HCT116 (cell line): ENCODE measurements at regions not wholly inside any gene's neighbourhood (a gene's known extent, or its start where the extent isn't known, plus 50 kb on each side); places are given as distances from the start of the nearest gene placed in this dataset.

ENCODE experiments used
- ATAC-seq: fragments of 200-7000 bp; cut with Tn5 transposase; 2 replicates; pipeline ENCODE4 v1.9.1; 2020; ENCODE audit warnings: mild to moderate bottlenecking, moderate library complexity
- BruUV-seq: library from RNA; stranded (reverse); fragments of 400-500 nt; replicated peaks from 2 replicates; lab custom pipeline; 2021; lab: Mats Ljungman, UMichigan
- CTCF ChIA-PET: fragments of 300-600 bp; sonication (Branson Sonifier 250); formaldehyde crosslinking; loops from one replicate; lab custom pipeline; 2021; ENCODE audit warnings: antibody characterized with exemption; lab: Charles Lee
- POLR2A ChIA-PET: fragments of 300-600, 350-600 bp; sonication (Branson Sonifier 250); formaldehyde crosslinking; loops from one replicate; lab custom pipeline; 2021; ENCODE audit warnings: antibody characterized with exemption; lab: Charles Lee
- RAD21 ChIA-PET, 2 experiments: fragments of 300-600 bp; sonication (Branson Sonifier 250); formaldehyde crosslinking; loops; one replicate each; lab custom pipeline; 2023; ENCODE audit warnings: low total read pairs in 2 of 2; ENCODE audit not compliant: uncharacterized antibody in 2 of 2, unreplicated experiment in 2 of 2, low non-redundant PET in 1 of 2; lab: Charles Lee
- DNase-seq: peaks from one replicate; pipeline ENCODE4 v3.0.0-alpha.2; 2010; ENCODE audit warnings: low read depth, low spot score
- H2AFZ ChIP-seq: fragments of 200-600 bp; shearing (Covaris generic), sonication (generic); 2 replicates; pipeline ENCODE4 v1.6.1; 2017; ENCODE audit warnings: low read depth, mixed run types, mixed read lengths, antibody characterized with exemption, low read length; ENCODE audit not compliant: poor library complexity, severe bottlenecking
- H3K27ac ChIP-seq: 2 replicates; pipeline ENCODE4 v1.5.1; 2012; ENCODE audit warnings: low read depth, low read length
- H3K27me3 ChIP-seq: fragments of 200-600 bp; sonication (generic); 2 replicates; pipeline ENCODE4 v1.6.1; 2016; ENCODE audit warnings: mixed run types, low read length, mixed read lengths; ENCODE audit not compliant: insufficient read depth
- H3K36me3 ChIP-seq, 2 experiments: fragments of 200-500 bp in 1 of 2; fragments of 200-600 bp in 1 of 2; sonication (Bioruptor generic) in 1 of 2; sonication (generic) in 1 of 2; 2 replicates each; pipeline versions ENCODE4 v1.5.1 to v1.6.1; 2014 to 2016; ENCODE audit warnings: low read length in 2 of 2, inconsistent platforms in 1 of 2, mixed read lengths in 1 of 2, mixed run types in 1 of 2; ENCODE audit not compliant: insufficient read depth in 2 of 2, control insufficient read depth in 1 of 2
- H3K4me1 ChIP-seq, 2 experiments: fragments of 200-600 bp in 1 of 2; sonication (generic) in 1 of 2; 2 replicates each; pipeline versions ENCODE4 v1.5.1 to v1.6.1; 2012 to 2017; ENCODE audit warnings: low read length in 2 of 2, inconsistent platforms in 1 of 2, mild to moderate bottlenecking in 1 of 2, mixed read lengths in 1 of 2, mixed run types in 1 of 2, moderate library complexity in 1 of 2; ENCODE audit not compliant: insufficient read depth in 2 of 2, control insufficient read depth in 1 of 2
- H3K4me2 ChIP-seq: fragments of 200-600 bp; sonication (generic); 2 replicates; pipeline ENCODE4 v1.6.1; 2017; ENCODE audit warnings: mixed run types, low read length, mixed read lengths
- H3K4me3 ChIP-seq, 2 experiments: fragments of 200-600 bp in 1 of 2; sonication (generic) in 1 of 2; replicated peaks in 1 of 2; 2 replicates each; pipeline ENCODE4 v1.5.1; 2011 to 2016; ENCODE audit warnings: low read length in 2 of 2, control low read depth in 1 of 2, low read depth in 1 of 2, mild to moderate bottlenecking in 1 of 2, mixed read lengths in 1 of 2, mixed run types in 1 of 2
- H3K79me2 ChIP-seq: fragments of 200-600 bp; sonication (generic); 2 replicates; pipeline ENCODE4 v1.6.1; 2017; ENCODE audit warnings: mild to moderate bottlenecking, mixed run types, low read length, moderate library complexity, mixed read lengths; ENCODE audit not compliant: insufficient read depth
- H3K9ac ChIP-seq: fragments of 200-600 bp; sonication (generic); 2 replicates; pipeline ENCODE4 v1.6.1; 2016; ENCODE audit warnings: low read length, mixed read lengths
- H3K9me2 ChIP-seq: fragments of 200-600 bp; sonication (generic), shearing (Covaris generic); 2 replicates; pipeline ENCODE4 v1.6.1; 2017; ENCODE audit warnings: mixed run types, mild to moderate bottlenecking, moderate library complexity; ENCODE audit not compliant: insufficient read depth
- H3K9me3 ChIP-seq, 2 experiments: fragments of 200-500 bp in 1 of 2; fragments of 200-600 bp in 1 of 2; sonication (Bioruptor generic) in 1 of 2; sonication (generic) in 1 of 2; 2 replicates each; pipeline ENCODE4 v1.6.1; 2014 to 2017; ENCODE audit warnings: low read length in 2 of 2, mixed read lengths in 2 of 2, inconsistent platforms in 1 of 2, low read depth in 1 of 2, mild to moderate bottlenecking in 1 of 2, mixed run types in 1 of 2, moderate library complexity in 1 of 2; ENCODE audit not compliant: control insufficient read depth in 1 of 2, insufficient read depth in 1 of 2
- H4K20me1 ChIP-seq: fragments of 200-600 bp; sonication (generic), shearing (Covaris generic); 2 replicates; pipeline ENCODE4 v1.6.1; 2017; ENCODE audit warnings: mixed run types, mild to moderate bottlenecking, moderate library complexity; ENCODE audit not compliant: insufficient read depth
- CBX3 ChIP-seq: IDR thresholded peaks from 2 replicates; pipeline ENCODE4 v1.6.1; 2012; ENCODE audit warnings: low read depth
- EZH2 ChIP-seq: fragments of 200-600 bp; sonication (generic); IDR thresholded peaks from 2 replicates; pipeline ENCODE4 v1.6.1; 2017; ENCODE audit warnings: antibody characterized with exemption, mixed run types
- REST ChIP-seq: IDR thresholded peaks from 2 replicates; pipeline ENCODE4 v1.6.1; 2012; ENCODE audit warnings: low read depth
- SP1 ChIP-seq: IDR thresholded peaks from 2 replicates; pipeline ENCODE4 v1.6.1; 2012; ENCODE audit warnings: low read depth
- TCF7L2 ChIP-seq: IDR thresholded peaks from 2 replicates; pipeline ENCODE4 v1.7.0; 2011; ENCODE audit warnings: borderline replicate concordance, inconsistent platforms; ENCODE audit not compliant: insufficient read depth, insufficient read length; ENCODE audit errors: extremely low read depth
- ZFX ChIP-seq: fragments of 450-650 bp; IDR thresholded peaks from 2 replicates; pipeline ENCODE4 v1.6.1; 2017
- ZNF274 ChIP-seq: fragments of 200-500 bp; sonication (Bioruptor generic); IDR thresholded peaks from 2 replicates; pipeline ENCODE4 v1.6.1; 2014; ENCODE audit warnings: mild to moderate bottlenecking, low read depth, low read length, inconsistent platforms
- intact Hi-C: fragments of 100-400 bp; cut with micrococcal nuclease; formaldehyde crosslinking; loops from 2 replicates; pipeline ENCODE4 v1.10.0; 2022
- TF ChIP-seq, protein P1 (sequence below): IDR thresholded peaks from 2 replicates; pipeline ENCODE4 v1.6.1; 2012
- TF ChIP-seq, protein P2 (sequence below): IDR thresholded peaks from 2 replicates; pipeline ENCODE4 v1.6.1; 2011; ENCODE audit warnings: mild to moderate bottlenecking, low read length, moderate library complexity; ENCODE audit not compliant: insufficient replicate concordance; ENCODE audit errors: extremely low read depth

GRCh38 chr12:28866296-28866695, 282.8 kb upstream of the FAR2 start:
- peaks cover 0 to 4% of the 10 kb centered on the region in 2 experiments; a peak in 1 of 4 replicates for H3K4me1 ChIP-seq
- no peak overlapping the region for H3K27ac ChIP-seq
- no peaks in the 10 kb centered on the region for H3K79me2 ChIP-seq
- DNase-seq: no peak
- no peak overlapping the region for H2AFZ ChIP-seq
- no peaks in the 10 kb centered on the region for H3K27me3 ChIP-seq
- ChIA-PET RAD21 (no interaction called here), POLR2A (no interaction called here), CTCF (no interaction called here)
- H3K36me3 ChIP-seq: no peaks in the 10 kb centered on the region
- no TSS peak for BruUV-seq
- intact Hi-C loops: no loop called here
- no peaks in the 10 kb centered on the region for H4K20me1 ChIP-seq
- no peak overlapping the region for H3K4me2 ChIP-seq
- no peaks in the 10 kb centered on the region for H3K9me2 ChIP-seq
- H3K9ac ChIP-seq: no peak overlapping the region
- TF ChIP-seq ZNF274 (no peak), CBX3 (no peak), TCF7L2 (no peak), SP1 (no peak)
- TF ChIP-seq, protein P1, sequence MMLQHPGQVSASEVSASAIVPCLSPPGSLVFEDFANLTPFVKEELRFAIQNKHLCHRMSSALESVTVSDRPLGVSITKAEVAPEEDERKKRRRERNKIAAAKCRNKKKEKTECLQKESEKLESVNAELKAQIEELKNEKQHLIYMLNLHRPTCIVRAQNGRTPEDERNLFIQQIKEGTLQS: no peak
- ATAC-seq: no peak
- H3K4me3 ChIP-seq: no peak overlapping the region
- no peaks in the 10 kb centered on the region for H3K9me3 ChIP-seq

GRCh38 chr12:28866715-28867503, 282.2 kb upstream of the FAR2 start:
- POLR2A ChIA-PET: no interaction called here
- Histone ChIP-seq H2AFZ (no peak overlapping the region), H3K4me3 (no peak overlapping the region), H3K9me2 (no peaks in the 10 kb centered on the region), H3K9me3 (no peaks in the 10 kb centered on the region), H3K4me2 (no peak overlapping the region), H3K27me3 (no peaks in the 10 kb centered on the region), H3K9ac (no peak overlapping the region), H3K4me1 (peaks cover 0 to 5% of the 10 kb centered on the region in 2 experiments; a peak in 1 of 4 replicates), H3K79me2 (no peaks in the 10 kb centered on the region), H3K36me3 (no peaks in the 10 kb centered on the region), H3K27ac (no peak overlapping the region), H4K20me1 (no peaks in the 10 kb centered on the region)
- RAD21 ChIA-PET: no interaction called here
- CTCF ChIA-PET: no interaction called here
- BruUV-seq: no TSS peak
- no peak for TF ChIP-seq SP1
- TF ChIP-seq REST: no peak
- TF ChIP-seq ZFX: no peak
- no peak for TF ChIP-seq EZH2
- TF ChIP-seq, protein P2, sequence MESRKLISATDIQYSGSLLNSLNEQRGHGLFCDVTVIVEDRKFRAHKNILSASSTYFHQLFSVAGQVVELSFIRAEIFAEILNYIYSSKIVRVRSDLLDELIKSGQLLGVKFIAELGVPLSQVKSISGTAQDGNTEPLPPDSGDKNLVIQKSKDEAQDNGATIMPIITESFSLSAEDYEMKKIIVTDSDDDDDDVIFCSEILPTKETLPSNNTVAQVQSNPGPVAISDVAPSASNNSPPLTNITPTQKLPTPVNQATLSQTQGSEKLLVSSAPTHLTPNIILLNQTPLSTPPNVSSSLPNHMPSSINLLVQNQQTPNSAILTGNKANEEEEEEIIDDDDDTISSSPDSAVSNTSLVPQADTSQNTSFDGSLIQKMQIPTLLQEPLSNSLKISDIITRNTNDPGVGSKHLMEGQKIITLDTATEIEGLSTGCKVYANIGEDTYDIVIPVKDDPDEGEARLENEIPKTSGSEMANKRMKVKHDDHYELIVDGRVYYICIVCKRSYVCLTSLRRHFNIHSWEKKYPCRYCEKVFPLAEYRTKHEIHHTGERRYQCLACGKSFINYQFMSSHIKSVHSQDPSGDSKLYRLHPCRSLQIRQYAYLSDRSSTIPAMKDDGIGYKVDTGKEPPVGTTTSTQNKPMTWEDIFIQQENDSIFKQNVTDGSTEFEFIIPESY: no peak
- TF ChIP-seq, protein P1: no peak
- no peak for ATAC-seq
- intact Hi-C loops: no loop called here
- no peak for DNase-seq
